H1 (cell line): ENCODE measurements at regions not wholly inside any gene's neighbourhood (a gene's known extent, or its start where the extent isn't known, plus 50 kb on each side); places are given as distances from the start of the nearest gene placed in this dataset.

Experiments
- CTCF ChIA-PET: fragments of 300-600 bp; sonication (Branson Sonifier 250); formaldehyde crosslinking; loops from one replicate; lab custom pipeline; 2021; ENCODE audit not compliant: partially characterized antibody; lab: Charles Lee
- POLR2A ChIA-PET: fragments of 300-600 bp; sonication (Branson Sonifier 250); formaldehyde crosslinking; loops from one replicate; lab custom pipeline; 2021; ENCODE audit warnings: inconsistent platforms; ENCODE audit not compliant: partially characterized antibody; lab: Charles Lee
- DNase-seq, 2 experiments: peaks; one replicate each; pipeline versions ENCODE4 v3.0.0 to v3.0.0-alpha.2; 2010 to 2022; ENCODE audit warnings: low spot score in 2 of 2, low read depth in 1 of 2, mixed read lengths in 1 of 2
- FAIRE-seq: peaks from 2 replicates; lab custom pipeline; 2011; peaks lifted over from hg19 to GRCh38; lab: Jason Lieb, UNC
- H2AFZ ChIP-seq: 2 replicates; pipeline ENCODE4 v1.8.1; 2012; ENCODE audit warnings: low read length, inconsistent platforms
- H2AK5ac ChIP-seq: 2 replicates; pipeline ENCODE4 v1.6.1; 2013; ENCODE audit warnings: low read depth, low read length
- H2BK120ac ChIP-seq: replicated peaks from 2 replicates; pipeline ENCODE3; 2013; ENCODE audit warnings: low read depth, low read length, inconsistent platforms
- H2BK12ac ChIP-seq: 2 replicates; pipeline ENCODE4 v1.6.1; 2013; ENCODE audit warnings: low read depth, low read length
- H2BK15ac ChIP-seq: 2 replicates; pipeline ENCODE4 v1.6.1; 2013; ENCODE audit warnings: low read length
- H2BK20ac ChIP-seq: 2 replicates; pipeline ENCODE4 v1.6.1; 2013; ENCODE audit warnings: low read length
- H2BK5ac ChIP-seq: 2 replicates; pipeline ENCODE4 v1.6.1; 2013; ENCODE audit warnings: low read depth, low read length
- H3K14ac ChIP-seq: 2 replicates; pipeline ENCODE4 v1.6.1; 2013; ENCODE audit warnings: inconsistent platforms; ENCODE audit not compliant: insufficient read length
- H3K18ac ChIP-seq: 2 replicates; pipeline ENCODE4 v1.6.1; 2013; ENCODE audit warnings: low read length; ENCODE audit errors: extremely low read depth
- H3K23ac ChIP-seq: 2 replicates; pipeline ENCODE4 v1.6.1; 2013; ENCODE audit warnings: inconsistent platforms; ENCODE audit not compliant: insufficient read length
- H3K23me2 ChIP-seq: 2 replicates; pipeline ENCODE4 v1.6.1; 2013; ENCODE audit warnings: low read depth, low read length
- H3K27ac ChIP-seq: 2 replicates; pipeline ENCODE4 v1.6.1; 2011; ENCODE audit warnings: low read depth, low read length, inconsistent platforms
- H3K27me3 ChIP-seq, 4 experiments: replicated peaks in 1 of 4; 1 replicate in 1 of 4; 2 replicates in 3 of 4; pipeline versions ENCODE4 v1.6.1 to v1.8.1; 2011 to 2013; ENCODE audit warnings: low read length in 3 of 4, mild to moderate bottlenecking in 3 of 4, inconsistent platforms in 2 of 4, mixed read lengths in 2 of 4, moderate library complexity in 1 of 4; ENCODE audit not compliant: control insufficient read depth in 3 of 4, insufficient read depth in 3 of 4; ENCODE audit errors: extremely low read depth in 1 of 4
- H3K36me3 ChIP-seq, 4 experiments: 2 replicates each; pipeline versions ENCODE4 v1.6.1 to v1.8.1; 2011 to 2013; ENCODE audit warnings: mild to moderate bottlenecking in 4 of 4, low read length in 3 of 4, moderate library complexity in 2 of 4, control low read depth in 1 of 4, inconsistent platforms in 1 of 4; ENCODE audit not compliant: insufficient read depth in 4 of 4, control insufficient read depth in 2 of 4
- H3K4ac ChIP-seq: replicated peaks from 2 replicates; pipeline ENCODE3; 2013; ENCODE audit warnings: low read length, low read depth, mixed read lengths, inconsistent platforms; ENCODE audit not compliant: insufficient read length
- H3K4me1 ChIP-seq, 4 experiments: replicated peaks in 1 of 4; 1 replicate in 1 of 4; 2 replicates in 3 of 4; pipeline versions ENCODE4 v1.6.1 to v1.8.1; 2011 to 2013; ENCODE audit warnings: low read length in 3 of 4, inconsistent platforms in 2 of 4, mixed read lengths in 1 of 4; ENCODE audit not compliant: insufficient read depth in 4 of 4, control insufficient read depth in 3 of 4
- H3K4me2 ChIP-seq, 2 experiments: 2 replicates each; pipeline versions ENCODE4 v1.6.1 to v1.8.1; 2011 to 2013; ENCODE audit warnings: low read depth in 2 of 2, low read length in 2 of 2, control low read depth in 1 of 2, inconsistent platforms in 1 of 2, mild to moderate bottlenecking in 1 of 2; ENCODE audit not compliant: insufficient read depth in 1 of 2
- H3K4me3 ChIP-seq, 4 experiments: fragments of 200-600, 300-600 bp in 1 of 4; sonication (generic), shearing (Covaris generic), sonication (Bioruptor Twin) in 1 of 4; 2 replicates each; pipeline versions ENCODE4 v1.5.1 to v1.8.1; 2011 to 2016; ENCODE audit warnings: low read length in 4 of 4, low read depth in 3 of 4, control low read depth in 2 of 4, inconsistent platforms in 2 of 4, mild to moderate bottlenecking in 2 of 4, mixed read lengths in 1 of 4, moderate library complexity in 1 of 4; ENCODE audit not compliant: insufficient read depth in 2 of 4; ENCODE audit errors: extremely low read depth in 1 of 4
- H3K56ac ChIP-seq: replicated peaks from 2 replicates; pipeline ENCODE3; 2013; ENCODE audit warnings: low read depth, mild to moderate bottlenecking, mixed read lengths, low read length, inconsistent platforms; ENCODE audit not compliant: insufficient read length
- H3K79me1 ChIP-seq: 2 replicates; pipeline ENCODE4 v1.6.1; 2013; ENCODE audit warnings: low read depth, low read length, control low read depth
- H3K79me2 ChIP-seq, 2 experiments: 2 replicates each; pipeline versions ENCODE4 v1.6.1 to v1.8.1; 2012 to 2013; ENCODE audit warnings: low read length in 2 of 2, mild to moderate bottlenecking in 2 of 2, inconsistent platforms in 1 of 2; ENCODE audit not compliant: insufficient read depth in 2 of 2, control insufficient read depth in 1 of 2
- H3K9ac ChIP-seq, 4 experiments: replicated peaks in 1 of 4; 1 replicate in 1 of 4; 2 replicates in 3 of 4; pipeline versions ENCODE4 v1.6.1 to v1.8.1; 2011 to 2013; ENCODE audit warnings: low read depth in 3 of 4, low read length in 3 of 4, control low read depth in 2 of 4, mild to moderate bottlenecking in 2 of 4, moderate library complexity in 2 of 4, inconsistent platforms in 1 of 4; ENCODE audit errors: extremely low read depth in 1 of 4
- H3K9me3 ChIP-seq, 2 experiments: 2 replicates each; pipeline versions ENCODE4 v1.6.1 to v1.8.1; 2012 to 2013; ENCODE audit warnings: mild to moderate bottlenecking in 2 of 2, moderate library complexity in 2 of 2, control low read depth in 1 of 2, inconsistent platforms in 1 of 2, low read depth in 1 of 2, low read length in 1 of 2, mixed read lengths in 1 of 2; ENCODE audit not compliant: insufficient read depth in 2 of 2
- H4K20me1 ChIP-seq, 2 experiments: replicated peaks in 1 of 2; 2 replicates each; pipeline versions ENCODE3 to v1.8.1; 2011 to 2013; ENCODE audit warnings: inconsistent platforms in 2 of 2, low read length in 2 of 2, mild to moderate bottlenecking in 1 of 2; ENCODE audit not compliant: insufficient read depth in 2 of 2, control insufficient read depth in 1 of 2
- H4K5ac ChIP-seq: 2 replicates; pipeline ENCODE4 v1.6.1; 2013; ENCODE audit warnings: low read length, low read depth, mixed read lengths, inconsistent platforms; ENCODE audit not compliant: insufficient read length
- H4K8ac ChIP-seq: 2 replicates; pipeline ENCODE4 v1.8.0; 2013; ENCODE audit warnings: mild to moderate bottlenecking, moderate library complexity, low read length, inconsistent platforms; ENCODE audit not compliant: insufficient read depth; ENCODE audit errors: extremely low read depth
- H4K91ac ChIP-seq: replicated peaks from 2 replicates; pipeline ENCODE3; 2013; ENCODE audit warnings: low read length, mixed read lengths, inconsistent platforms; ENCODE audit not compliant: insufficient read length
- ASH2L ChIP-seq: fragments of 200-600, 300-600 bp; sonication (generic); IDR thresholded peaks from one replicate; pipeline ENCODE4 v1.7.1; 2017; ENCODE audit warnings: low read length
- BCL11A ChIP-seq, 2 experiments: IDR thresholded peaks; one replicate each; pipeline ENCODE4 v1.6.1; 2011; ENCODE audit warnings: low read depth in 2 of 2, low read length in 2 of 2, mild to moderate bottlenecking in 2 of 2
- EGR1 ChIP-seq: IDR thresholded peaks from 2 replicates; pipeline ENCODE4 v1.6.1; 2011; ENCODE audit warnings: low read depth, low read length, borderline replicate concordance
- GABPA ChIP-seq: IDR thresholded peaks from 2 replicates; pipeline ENCODE4 v1.6.1; 2011; ENCODE audit warnings: mild to moderate bottlenecking, low read length, moderate library complexity, borderline replicate concordance; ENCODE audit not compliant: insufficient read depth
- JUND ChIP-seq: IDR thresholded peaks from 2 replicates; pipeline ENCODE4 v1.6.1; 2011; ENCODE audit warnings: mild to moderate bottlenecking, improper control_type of control experiment, low read length
- KDM1A ChIP-seq: fragments of 200-600, 300-600 bp; sonication (generic); IDR thresholded peaks from 2 replicates; pipeline ENCODE4 v1.7.1; 2016; ENCODE audit warnings: mild to moderate bottlenecking, low read length, borderline replicate concordance
- NRF1 ChIP-seq: IDR thresholded peaks from 2 replicates; pipeline ENCODE4 v1.6.1; 2011; ENCODE audit warnings: mild to moderate bottlenecking, low read depth, low read length, improper control_type of control experiment
- RBBP5 ChIP-seq: IDR thresholded peaks from 2 replicates; pipeline ENCODE4 v1.7.1; 2012; ENCODE audit warnings: low read depth, mild to moderate bottlenecking, inconsistent platforms, low read length, moderate library complexity, borderline replicate concordance
- SIN3A ChIP-seq, 2 experiments: IDR thresholded peaks in 1 of 2; conservative IDR thresholded peaks in 1 of 2; 2 replicates each; pipeline ENCODE4 v1.6.1; 2011 to 2012; ENCODE audit warnings: low read length in 2 of 2, improper control_type of control experiment in 1 of 2, low read depth in 1 of 2, mild to moderate bottlenecking in 1 of 2
- SP1 ChIP-seq: IDR thresholded peaks from 2 replicates; pipeline ENCODE4 v1.6.1; 2011; ENCODE audit warnings: low read depth, low read length
- SP4 ChIP-seq: IDR thresholded peaks from 2 replicates; pipeline ENCODE4 v1.6.1; 2012; ENCODE audit warnings: low read length, inconsistent platforms
- TAF1 ChIP-seq: IDR thresholded peaks from 2 replicates; pipeline ENCODE4 v1.6.1; 2011; ENCODE audit warnings: mild to moderate bottlenecking, low read depth, low read length
- ZNF274 ChIP-seq: IDR thresholded peaks from 2 replicates; pipeline ENCODE4 v1.7.0; 2012; ENCODE audit warnings: low read length, borderline replicate concordance; ENCODE audit errors: extremely low read depth
- WGBS, 2 experiments: shearing (Covaris generic) in 1 of 2; methylation state at CpG; one replicate each; pipeline versions ENCODE4 v1.1.6 to v1.1.7; 2013 to 2015; ENCODE audit warnings: low lambda C conversion rate in 2 of 2, mixed read lengths in 2 of 2, inconsistent platforms in 1 of 2, low coverage in 1 of 2, missing lambda C conversion rate in 1 of 2; ENCODE audit not compliant: insufficient replicate concordance in 2 of 2, insufficient coverage in 1 of 2, insufficient read length in 1 of 2; ENCODE audit errors: extremely low coverage in 1 of 2, missing lambda C conversion rate in 1 of 2; 5-methylcytosine and 5-hydroxymethylcytosine counted together
- TF ChIP-seq, protein P1 (sequence below): IDR thresholded peaks from 2 replicates; pipeline ENCODE4 v1.6.1; 2012; ENCODE audit warnings: low read length, inconsistent platforms

DNA sequence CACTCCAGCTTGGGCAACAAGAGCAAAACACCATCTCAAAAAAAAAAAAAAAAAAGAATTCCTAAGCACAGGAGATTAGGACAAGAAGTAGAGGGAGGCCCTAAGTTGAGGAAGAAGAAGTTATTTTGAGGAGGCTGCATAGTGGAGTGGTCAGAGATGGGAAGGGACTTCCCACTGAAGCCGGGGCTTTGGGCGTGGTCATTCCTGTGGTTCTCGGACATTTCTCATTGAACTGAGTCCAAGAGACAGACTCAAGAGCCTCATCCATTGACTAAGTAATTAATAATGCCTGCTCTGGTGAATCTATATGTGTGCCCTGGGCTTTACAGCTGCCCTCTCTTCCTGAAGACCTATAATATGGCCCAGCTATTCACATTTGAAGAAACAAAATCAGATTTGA, 53.2 kb upstream of the FTH1 start:
- 93% methylated on average over 3 of the region's 3 CpGs; no CpG with 5 or more reads in 1 of the 2 experiments for WGBS, 2 experiments
- H2BK5ac ChIP-seq: no peak overlapping the region
- no peak overlapping the region for H2AK5ac ChIP-seq
- H4K91ac ChIP-seq: no peak overlapping the region
- H3K4me2 ChIP-seq: no peak overlapping the region
- no peak overlapping the region for H2BK12ac ChIP-seq
- H3K56ac ChIP-seq: no peak overlapping the region
- no peak overlapping the region for H3K4ac ChIP-seq
- no peak overlapping the region for H3K23ac ChIP-seq
- H2BK120ac ChIP-seq: no peak overlapping the region
- no peak overlapping the region for H3K14ac ChIP-seq
- no peak overlapping the region for H4K5ac ChIP-seq
- ChIA-PET POLR2A (interaction anchor here (0.7 to 1.1 kb wide), 2 partner anchors 9 to 49 kb away, joined by 3 read pairs; no protein-coding TSS in a partner anchor), CTCF (interaction anchor here (0.7 to 2.9 kb wide), 3 partner anchors 9 to 121 kb away, joined by 4 to 11 read pairs (median 4); no protein-coding TSS in a partner anchor)
- peaks cover 2 to 9% of the 10 kb centered on the region in 2 experiments; a peak in 3 of 4 replicates for H3K9me3 ChIP-seq
- H3K79me2 ChIP-seq: no peaks in the 10 kb centered on the region
- no peak overlapping the region for H2BK20ac ChIP-seq
- no peak overlapping the region for H3K9ac ChIP-seq
- no peak overlapping the region for H2AFZ ChIP-seq
- no peak for FAIRE-seq
- H3K27me3 ChIP-seq: no peaks in the 10 kb centered on the region
- no peak overlapping the region for H2BK15ac ChIP-seq
- H3K36me3 ChIP-seq: no peaks in the 10 kb centered on the region
- no peaks in the 10 kb centered on the region for H3K23me2 ChIP-seq
- no peak overlapping the region for H3K27ac ChIP-seq
- H4K8ac ChIP-seq: no peak overlapping the region
- H3K4me1 ChIP-seq: no peaks in the 10 kb centered on the region; a peak in 1 of 7 replicates
- no peak for DNase-seq
- no peaks in the 10 kb centered on the region for H3K79me1 ChIP-seq
- no peaks in the 10 kb centered on the region for H4K20me1 ChIP-seq
- H3K18ac ChIP-seq: no peak overlapping the region
- no peak overlapping the region for H3K4me3 ChIP-seq
- TF ChIP-seq NRF1 (no peak), SIN3A (conservative IDR thresholded peaks at IDR 0.05 in 1 of 2, IDR thresholded peaks at IDR 0.05 in 1 of 2; ENCODE audit: low read depth in 1 of 2, low read length in 2 of 2) (no peak), BCL11A (IDR thresholded peaks at IDR 0.05; ENCODE audit: low read depth in 2 of 2, low read length in 2 of 2) (no peak), JUND (no peak), ASH2L (no peak), SP4 (no peak), RBBP5 (no peak), GABPA (no peak), EGR1 (no peak), SP1 (no peak), ZNF274 (no peak), KDM1A (no peak), TAF1 (no peak)
- TF ChIP-seq, protein P1, sequence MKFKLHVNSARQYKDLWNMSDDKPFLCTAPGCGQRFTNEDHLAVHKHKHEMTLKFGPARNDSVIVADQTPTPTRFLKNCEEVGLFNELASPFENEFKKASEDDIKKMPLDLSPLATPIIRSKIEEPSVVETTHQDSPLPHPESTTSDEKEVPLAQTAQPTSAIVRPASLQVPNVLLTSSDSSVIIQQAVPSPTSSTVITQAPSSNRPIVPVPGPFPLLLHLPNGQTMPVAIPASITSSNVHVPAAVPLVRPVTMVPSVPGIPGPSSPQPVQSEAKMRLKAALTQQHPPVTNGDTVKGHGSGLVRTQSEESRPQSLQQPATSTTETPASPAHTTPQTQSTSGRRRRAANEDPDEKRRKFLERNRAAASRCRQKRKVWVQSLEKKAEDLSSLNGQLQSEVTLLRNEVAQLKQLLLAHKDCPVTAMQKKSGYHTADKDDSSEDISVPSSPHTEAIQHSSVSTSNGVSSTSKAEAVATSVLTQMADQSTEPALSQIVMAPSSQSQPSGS: no peak
